HCT116 (cell line): ENCODE measurements at regions not wholly inside any gene's neighbourhood (a gene's known extent, or its start where the extent isn't known, plus 50 kb on each side); places are given as distances from the start of the nearest gene placed in this dataset.

ENCODE experiments used
- ATAC-seq: fragments of 200-7000 bp; cut with Tn5 transposase; 2 replicates; pipeline ENCODE4 v1.9.1; 2020; ENCODE audit warnings: mild to moderate bottlenecking, moderate library complexity
- BruUV-seq: library from RNA; stranded (reverse); fragments of 400-500 nt; replicated peaks from 2 replicates; lab custom pipeline; 2021; lab: Mats Ljungman, UMichigan
- CTCF ChIA-PET: fragments of 300-600 bp; sonication (Branson Sonifier 250); formaldehyde crosslinking; loops from one replicate; lab custom pipeline; 2021; ENCODE audit warnings: antibody characterized with exemption; lab: Charles Lee
- POLR2A ChIA-PET: fragments of 300-600, 350-600 bp; sonication (Branson Sonifier 250); formaldehyde crosslinking; loops from one replicate; lab custom pipeline; 2021; ENCODE audit warnings: antibody characterized with exemption; lab: Charles Lee
- RAD21 ChIA-PET, 2 experiments: fragments of 300-600 bp; sonication (Branson Sonifier 250); formaldehyde crosslinking; loops; one replicate each; lab custom pipeline; 2023; ENCODE audit warnings: low total read pairs in 2 of 2; ENCODE audit not compliant: uncharacterized antibody in 2 of 2, unreplicated experiment in 2 of 2, low non-redundant PET in 1 of 2; lab: Charles Lee
- DNase-seq: peaks from one replicate; pipeline ENCODE4 v3.0.0-alpha.2; 2010; ENCODE audit warnings: low read depth, low spot score
- H2AFZ ChIP-seq: fragments of 200-600 bp; shearing (Covaris generic), sonication (generic); 2 replicates; pipeline ENCODE4 v1.6.1; 2017; ENCODE audit warnings: low read depth, mixed run types, mixed read lengths, antibody characterized with exemption, low read length; ENCODE audit not compliant: poor library complexity, severe bottlenecking
- H3K27ac ChIP-seq: 2 replicates; pipeline ENCODE4 v1.5.1; 2012; ENCODE audit warnings: low read depth, low read length
- H3K27me3 ChIP-seq: fragments of 200-600 bp; sonication (generic); 2 replicates; pipeline ENCODE4 v1.6.1; 2016; ENCODE audit warnings: mixed run types, low read length, mixed read lengths; ENCODE audit not compliant: insufficient read depth
- H3K36me3 ChIP-seq, 2 experiments: fragments of 200-500 bp in 1 of 2; fragments of 200-600 bp in 1 of 2; sonication (Bioruptor generic) in 1 of 2; sonication (generic) in 1 of 2; 2 replicates each; pipeline versions ENCODE4 v1.5.1 to v1.6.1; 2014 to 2016; ENCODE audit warnings: low read length in 2 of 2, inconsistent platforms in 1 of 2, mixed read lengths in 1 of 2, mixed run types in 1 of 2; ENCODE audit not compliant: insufficient read depth in 2 of 2, control insufficient read depth in 1 of 2
- H3K4me1 ChIP-seq, 2 experiments: fragments of 200-600 bp in 1 of 2; sonication (generic) in 1 of 2; 2 replicates each; pipeline versions ENCODE4 v1.5.1 to v1.6.1; 2012 to 2017; ENCODE audit warnings: low read length in 2 of 2, inconsistent platforms in 1 of 2, mild to moderate bottlenecking in 1 of 2, mixed read lengths in 1 of 2, mixed run types in 1 of 2, moderate library complexity in 1 of 2; ENCODE audit not compliant: insufficient read depth in 2 of 2, control insufficient read depth in 1 of 2
- H3K4me2 ChIP-seq: fragments of 200-600 bp; sonication (generic); 2 replicates; pipeline ENCODE4 v1.6.1; 2017; ENCODE audit warnings: mixed run types, low read length, mixed read lengths
- H3K4me3 ChIP-seq, 2 experiments: fragments of 200-600 bp in 1 of 2; sonication (generic) in 1 of 2; replicated peaks in 1 of 2; 2 replicates each; pipeline ENCODE4 v1.5.1; 2011 to 2016; ENCODE audit warnings: low read length in 2 of 2, control low read depth in 1 of 2, low read depth in 1 of 2, mild to moderate bottlenecking in 1 of 2, mixed read lengths in 1 of 2, mixed run types in 1 of 2
- H3K79me2 ChIP-seq: fragments of 200-600 bp; sonication (generic); 2 replicates; pipeline ENCODE4 v1.6.1; 2017; ENCODE audit warnings: mild to moderate bottlenecking, mixed run types, low read length, moderate library complexity, mixed read lengths; ENCODE audit not compliant: insufficient read depth
- H3K9ac ChIP-seq: fragments of 200-600 bp; sonication (generic); 2 replicates; pipeline ENCODE4 v1.6.1; 2016; ENCODE audit warnings: low read length, mixed read lengths
- H3K9me2 ChIP-seq: fragments of 200-600 bp; sonication (generic), shearing (Covaris generic); 2 replicates; pipeline ENCODE4 v1.6.1; 2017; ENCODE audit warnings: mixed run types, mild to moderate bottlenecking, moderate library complexity; ENCODE audit not compliant: insufficient read depth
- H3K9me3 ChIP-seq, 2 experiments: fragments of 200-500 bp in 1 of 2; fragments of 200-600 bp in 1 of 2; sonication (Bioruptor generic) in 1 of 2; sonication (generic) in 1 of 2; 2 replicates each; pipeline ENCODE4 v1.6.1; 2014 to 2017; ENCODE audit warnings: low read length in 2 of 2, mixed read lengths in 2 of 2, inconsistent platforms in 1 of 2, low read depth in 1 of 2, mild to moderate bottlenecking in 1 of 2, mixed run types in 1 of 2, moderate library complexity in 1 of 2; ENCODE audit not compliant: control insufficient read depth in 1 of 2, insufficient read depth in 1 of 2
- H4K20me1 ChIP-seq: fragments of 200-600 bp; sonication (generic), shearing (Covaris generic); 2 replicates; pipeline ENCODE4 v1.6.1; 2017; ENCODE audit warnings: mixed run types, mild to moderate bottlenecking, moderate library complexity; ENCODE audit not compliant: insufficient read depth
- CEBPB ChIP-seq: IDR thresholded peaks from 2 replicates; pipeline ENCODE4 v1.6.1; 2012; ENCODE audit warnings: low read depth
- EGR1 ChIP-seq: IDR thresholded peaks from 2 replicates; pipeline ENCODE4 v1.6.1; 2012; ENCODE audit warnings: low read depth
- ELF1 ChIP-seq: IDR thresholded peaks from 2 replicates; pipeline ENCODE4 v1.6.1; 2012; ENCODE audit warnings: low read depth, borderline replicate concordance
- EZH2 ChIP-seq: fragments of 200-600 bp; sonication (generic); IDR thresholded peaks from 2 replicates; pipeline ENCODE4 v1.6.1; 2017; ENCODE audit warnings: antibody characterized with exemption, mixed run types
- EZH2phosphoT487 ChIP-seq: fragments of 200-600 bp; IDR thresholded peaks from 2 replicates; pipeline ENCODE4 v1.6.1; 2018; ENCODE audit warnings: antibody characterized with exemption, borderline replicate concordance
- FOSL1 ChIP-seq: IDR thresholded peaks from 2 replicates; pipeline ENCODE4 v1.6.1; 2012; ENCODE audit warnings: low read depth
- POLR2AphosphoS5 ChIP-seq: IDR thresholded peaks from 2 replicates; pipeline ENCODE4 v1.6.1; 2011; ENCODE audit warnings: mild to moderate bottlenecking, low read depth, low read length, moderate library complexity
- SP1 ChIP-seq: IDR thresholded peaks from 2 replicates; pipeline ENCODE4 v1.6.1; 2012; ENCODE audit warnings: low read depth
- SRF ChIP-seq: IDR thresholded peaks from 2 replicates; pipeline ENCODE4 v1.6.1; 2012; ENCODE audit warnings: low read depth
- YY1 ChIP-seq: IDR thresholded peaks from 2 replicates; pipeline ENCODE4 v1.6.1; 2011; ENCODE audit warnings: low read length, low read depth, moderate library complexity, mild to moderate bottlenecking; ENCODE audit not compliant: insufficient replicate concordance; ENCODE audit errors: extremely low read depth
- ZNF274 ChIP-seq: fragments of 200-500 bp; sonication (Bioruptor generic); IDR thresholded peaks from 2 replicates; pipeline ENCODE4 v1.6.1; 2014; ENCODE audit warnings: mild to moderate bottlenecking, low read depth, low read length, inconsistent platforms
- intact Hi-C: fragments of 100-400 bp; cut with micrococcal nuclease; formaldehyde crosslinking; loops from 2 replicates; pipeline ENCODE4 v1.10.0; 2022
- TF ChIP-seq, protein P1 (sequence below): IDR thresholded peaks from 2 replicates; pipeline ENCODE4 v1.6.1; 2012; ENCODE audit warnings: low read depth
- TF ChIP-seq, protein P2 (sequence below): IDR thresholded peaks from 2 replicates; pipeline ENCODE4 v1.6.1; 2012
- TF ChIP-seq, protein P3 (sequence below): IDR thresholded peaks from 2 replicates; pipeline ENCODE4 v1.6.1; 2011; ENCODE audit warnings: mild to moderate bottlenecking, low read length, moderate library complexity; ENCODE audit not compliant: insufficient replicate concordance; ENCODE audit errors: extremely low read depth

DNA sequence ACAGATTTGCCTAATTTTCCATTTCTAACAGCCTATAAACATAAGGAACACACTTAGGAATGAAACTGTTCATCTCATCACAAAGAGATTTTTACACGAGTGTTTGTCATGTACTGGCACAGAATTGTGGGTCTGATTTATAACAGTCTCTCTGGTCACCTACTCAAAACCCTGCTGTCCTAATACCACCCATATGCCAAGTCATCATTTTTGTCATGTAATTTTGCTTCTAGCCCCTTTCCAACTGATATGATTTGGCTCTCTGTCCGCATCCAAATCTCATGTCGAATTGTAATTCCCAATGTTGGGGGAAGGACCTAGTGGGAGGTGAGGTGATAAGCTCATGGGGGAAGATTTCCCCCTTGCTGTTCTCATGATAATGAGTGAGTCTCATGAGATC lies 284.1 kb upstream of the SLITRK2 start:
- CTCF ChIA-PET: no interaction called here
- no peak for ATAC-seq

More for the DNA sequence above, 284.1 kb upstream of the SLITRK2 start:
- POLR2A ChIA-PET: no interaction called here
- RAD21 ChIA-PET: no interaction called here
- Histone ChIP-seq H3K36me3 (no peaks in the 10 kb centered on the region), H3K9me2 (no peaks in the 10 kb centered on the region), H3K9me3 (peaks cover 0 to 5% of the 10 kb centered on the region in 2 experiments; a peak in 1 of 4 replicates), H3K27ac (no peak overlapping the region), H3K4me2 (no peak overlapping the region), H3K9ac (no peak overlapping the region)
- no peak for DNase-seq
- TF ChIP-seq POLR2AphosphoS5: no peak
- TF ChIP-seq SRF: no peak
- no peak for TF ChIP-seq YY1
- TF ChIP-seq ELF1: no peak
- TF ChIP-seq, protein P1, sequence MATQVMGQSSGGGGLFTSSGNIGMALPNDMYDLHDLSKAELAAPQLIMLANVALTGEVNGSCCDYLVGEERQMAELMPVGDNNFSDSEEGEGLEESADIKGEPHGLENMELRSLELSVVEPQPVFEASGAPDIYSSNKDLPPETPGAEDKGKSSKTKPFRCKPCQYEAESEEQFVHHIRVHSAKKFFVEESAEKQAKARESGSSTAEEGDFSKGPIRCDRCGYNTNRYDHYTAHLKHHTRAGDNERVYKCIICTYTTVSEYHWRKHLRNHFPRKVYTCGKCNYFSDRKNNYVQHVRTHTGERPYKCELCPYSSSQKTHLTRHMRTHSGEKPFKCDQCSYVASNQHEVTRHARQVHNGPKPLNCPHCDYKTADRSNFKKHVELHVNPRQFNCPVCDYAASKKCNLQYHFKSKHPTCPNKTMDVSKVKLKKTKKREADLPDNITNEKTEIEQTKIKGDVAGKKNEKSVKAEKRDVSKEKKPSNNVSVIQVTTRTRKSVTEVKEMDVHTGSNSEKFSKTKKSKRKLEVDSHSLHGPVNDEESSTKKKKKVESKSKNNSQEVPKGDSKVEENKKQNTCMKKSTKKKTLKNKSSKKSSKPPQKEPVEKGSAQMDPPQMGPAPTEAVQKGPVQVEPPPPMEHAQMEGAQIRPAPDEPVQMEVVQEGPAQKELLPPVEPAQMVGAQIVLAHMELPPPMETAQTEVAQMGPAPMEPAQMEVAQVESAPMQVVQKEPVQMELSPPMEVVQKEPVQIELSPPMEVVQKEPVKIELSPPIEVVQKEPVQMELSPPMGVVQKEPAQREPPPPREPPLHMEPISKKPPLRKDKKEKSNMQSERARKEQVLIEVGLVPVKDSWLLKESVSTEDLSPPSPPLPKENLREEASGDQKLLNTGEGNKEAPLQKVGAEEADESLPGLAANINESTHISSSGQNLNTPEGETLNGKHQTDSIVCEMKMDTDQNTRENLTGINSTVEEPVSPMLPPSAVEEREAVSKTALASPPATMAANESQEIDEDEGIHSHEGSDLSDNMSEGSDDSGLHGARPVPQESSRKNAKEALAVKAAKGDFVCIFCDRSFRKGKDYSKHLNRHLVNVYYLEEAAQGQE: no peak
- no peak for TF ChIP-seq CEBPB
- TF ChIP-seq EZH2: no peak
- no peak for TF ChIP-seq ZNF274
- TF ChIP-seq EGR1: no peak
- no peak for TF ChIP-seq FOSL1
- TF ChIP-seq SP1: no peak
- TF ChIP-seq, protein P2, sequence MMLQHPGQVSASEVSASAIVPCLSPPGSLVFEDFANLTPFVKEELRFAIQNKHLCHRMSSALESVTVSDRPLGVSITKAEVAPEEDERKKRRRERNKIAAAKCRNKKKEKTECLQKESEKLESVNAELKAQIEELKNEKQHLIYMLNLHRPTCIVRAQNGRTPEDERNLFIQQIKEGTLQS: no peak
- TF ChIP-seq EZH2phosphoT487: no peak
- TF ChIP-seq, protein P3, sequence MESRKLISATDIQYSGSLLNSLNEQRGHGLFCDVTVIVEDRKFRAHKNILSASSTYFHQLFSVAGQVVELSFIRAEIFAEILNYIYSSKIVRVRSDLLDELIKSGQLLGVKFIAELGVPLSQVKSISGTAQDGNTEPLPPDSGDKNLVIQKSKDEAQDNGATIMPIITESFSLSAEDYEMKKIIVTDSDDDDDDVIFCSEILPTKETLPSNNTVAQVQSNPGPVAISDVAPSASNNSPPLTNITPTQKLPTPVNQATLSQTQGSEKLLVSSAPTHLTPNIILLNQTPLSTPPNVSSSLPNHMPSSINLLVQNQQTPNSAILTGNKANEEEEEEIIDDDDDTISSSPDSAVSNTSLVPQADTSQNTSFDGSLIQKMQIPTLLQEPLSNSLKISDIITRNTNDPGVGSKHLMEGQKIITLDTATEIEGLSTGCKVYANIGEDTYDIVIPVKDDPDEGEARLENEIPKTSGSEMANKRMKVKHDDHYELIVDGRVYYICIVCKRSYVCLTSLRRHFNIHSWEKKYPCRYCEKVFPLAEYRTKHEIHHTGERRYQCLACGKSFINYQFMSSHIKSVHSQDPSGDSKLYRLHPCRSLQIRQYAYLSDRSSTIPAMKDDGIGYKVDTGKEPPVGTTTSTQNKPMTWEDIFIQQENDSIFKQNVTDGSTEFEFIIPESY: no peak
- TF ChIP-seq, all 23 proteins: peak for 0
- Histone ChIP-seq H3K79me2 (no peaks in the 10 kb centered on the region), H3K4me1 (no peaks in the 10 kb centered on the region), H3K4me3 (no peak overlapping the region), H3K27me3 (no peaks in the 10 kb centered on the region), H4K20me1 (no peaks in the 10 kb centered on the region), H2AFZ (no peak overlapping the region)
- intact Hi-C loops: no loop called here
- BruUV-seq: no TSS peak
